Left ventricle myocardium inferior (tissue), 1 donor: ENCODE measurements at regions not wholly inside any gene's neighbourhood (a gene's known extent, or its start where the extent isn't known, plus 50 kb on each side); places are given as distances from the start of the nearest gene placed in this dataset.

Experiments
- DNase-seq: peaks from one replicate; pipeline ENCODE4 v3.0.0-alpha.2; 2020
- H3K27ac ChIP-seq: fragments of 200-600 bp; replicated peaks from 2 replicates; pipeline ENCODE4 v1.8.0; 2021
- H3K27me3 ChIP-seq: fragments of 200-600 bp; 2 replicates; pipeline ENCODE4 v1.8.0; 2021; ENCODE audit warnings: low read depth
- H3K36me3 ChIP-seq: fragments of 200-600 bp; 2 replicates; pipeline ENCODE4 v1.8.0; 2021
- H3K4me1 ChIP-seq: fragments of 200-600 bp; 2 replicates; pipeline ENCODE4 v1.8.0; 2021
- H3K4me3 ChIP-seq: fragments of 200-600 bp; 2 replicates; pipeline ENCODE4 v1.8.0; 2021; ENCODE audit warnings: mild to moderate bottlenecking, moderate library complexity
- H3K9me3 ChIP-seq: fragments of 200-600 bp; replicated peaks from 2 replicates; pipeline ENCODE4 v1.8.0; 2021
- intact Hi-C: fragments of 100-400 bp; cut with micrococcal nuclease; formaldehyde crosslinking; loops from one replicate; pipeline ENCODE4 v1.11.0; 2022
- TF ChIP-seq, protein P1 (sequence below): fragments of 200-600 bp; IDR thresholded peaks from 2 replicates; pipeline ENCODE4 v1.8.0; 2021; ENCODE audit warnings: antibody characterized with exemption, mild to moderate bottlenecking, borderline replicate concordance
- donor health status: DM: no; HTN: yes; CAD: no; lungs with severe emphysema.

- Histone ChIP-seq H3K27ac (no peak overlapping the region), H3K4me3 (no peak overlapping the region), H3K9me3 (peaks cover 33% of the 10 kb centered on the region), H3K27me3 (no peaks in the 10 kb centered on the region), H3K4me1 (no peaks in the 10 kb centered on the region), H3K36me3 (no peaks in the 10 kb centered on the region)
- TF ChIP-seq, protein P1, sequence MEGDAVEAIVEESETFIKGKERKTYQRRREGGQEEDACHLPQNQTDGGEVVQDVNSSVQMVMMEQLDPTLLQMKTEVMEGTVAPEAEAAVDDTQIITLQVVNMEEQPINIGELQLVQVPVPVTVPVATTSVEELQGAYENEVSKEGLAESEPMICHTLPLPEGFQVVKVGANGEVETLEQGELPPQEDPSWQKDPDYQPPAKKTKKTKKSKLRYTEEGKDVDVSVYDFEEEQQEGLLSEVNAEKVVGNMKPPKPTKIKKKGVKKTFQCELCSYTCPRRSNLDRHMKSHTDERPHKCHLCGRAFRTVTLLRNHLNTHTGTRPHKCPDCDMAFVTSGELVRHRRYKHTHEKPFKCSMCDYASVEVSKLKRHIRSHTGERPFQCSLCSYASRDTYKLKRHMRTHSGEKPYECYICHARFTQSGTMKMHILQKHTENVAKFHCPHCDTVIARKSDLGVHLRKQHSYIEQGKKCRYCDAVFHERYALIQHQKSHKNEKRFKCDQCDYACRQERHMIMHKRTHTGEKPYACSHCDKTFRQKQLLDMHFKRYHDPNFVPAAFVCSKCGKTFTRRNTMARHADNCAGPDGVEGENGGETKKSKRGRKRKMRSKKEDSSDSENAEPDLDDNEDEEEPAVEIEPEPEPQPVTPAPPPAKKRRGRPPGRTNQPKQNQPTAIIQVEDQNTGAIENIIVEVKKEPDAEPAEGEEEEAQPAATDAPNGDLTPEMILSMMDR = no peak
- intact Hi-C loops = no loop called here
- no peak for DNase-seq
Measured at GRCh38 chr7:106348231-106348630, 63.4 kb upstream of the NAMPT start.

DNA sequence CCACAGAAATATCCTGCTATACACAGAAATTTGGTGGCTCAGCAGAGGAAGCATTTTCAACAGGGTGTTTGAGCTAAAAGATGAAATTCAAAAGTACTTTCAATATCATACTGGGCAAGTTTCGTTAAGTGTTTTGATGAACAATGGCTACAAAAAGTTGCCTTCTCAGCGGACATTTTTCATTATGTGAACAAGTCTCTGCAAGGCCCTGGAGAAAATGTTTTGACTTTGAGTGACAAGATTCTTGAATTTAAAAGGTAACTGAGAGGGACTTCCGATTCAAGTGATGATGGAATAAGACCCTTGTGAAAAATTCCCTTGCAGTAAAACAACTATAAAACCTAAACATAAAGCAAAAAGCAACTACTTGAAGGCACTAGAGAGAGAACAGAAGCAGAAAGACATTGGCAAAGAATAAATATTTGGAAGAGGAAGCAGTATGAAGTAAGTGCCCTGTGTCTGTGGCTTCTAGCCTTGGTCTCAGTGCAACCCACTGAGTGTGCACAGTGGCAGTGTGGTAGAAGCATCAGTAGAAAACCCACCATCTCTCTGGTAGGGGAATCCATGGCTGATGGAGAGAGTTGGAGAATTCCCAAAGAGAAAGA, 62.5 kb upstream of the NAMPT start:
- H3K27ac ChIP-seq = no peak overlapping the region
- no peaks in the 10 kb centered on the region for H3K4me1 ChIP-seq
- intact Hi-C loops = no loop called here
- peaks cover 42% of the 10 kb centered on the region for H3K9me3 ChIP-seq
- no peaks in the 10 kb centered on the region for H3K36me3 ChIP-seq
- TF ChIP-seq, protein P1 = no peak
- DNase-seq = no peak
- no peaks in the 10 kb centered on the region for H3K27me3 ChIP-seq
- H3K4me3 ChIP-seq = no peak overlapping the region

DNA sequence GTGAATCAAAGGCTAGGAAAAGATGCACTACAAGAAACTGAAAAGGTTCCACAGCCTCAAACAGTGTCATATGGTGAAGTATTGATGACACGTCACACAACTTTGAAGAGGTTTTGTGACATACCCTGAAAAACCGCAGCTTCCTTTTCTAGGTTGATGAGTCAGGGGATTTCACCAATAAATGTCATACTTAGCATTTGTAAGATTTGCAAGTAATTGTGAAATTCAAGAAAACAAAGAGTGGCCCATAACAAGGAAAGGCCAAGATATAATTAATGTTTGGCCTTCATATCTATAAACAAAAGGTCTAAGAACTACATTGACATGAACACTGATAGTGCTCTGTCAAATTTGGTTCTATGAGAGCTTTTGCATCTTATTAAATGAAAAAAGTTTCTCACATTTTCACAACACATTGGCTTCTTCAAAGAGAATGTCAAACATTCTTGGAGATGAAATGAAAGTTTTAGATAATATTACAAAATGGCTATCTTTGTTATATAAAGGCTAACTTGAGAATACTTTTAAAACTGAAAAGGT, 62.0 kb upstream of the NAMPT start:
- Histone ChIP-seq H3K9me3 (peaks cover 48% of the 10 kb centered on the region), H3K27me3 (no peaks in the 10 kb centered on the region), H3K4me3 (no peak overlapping the region), H3K4me1 (no peaks in the 10 kb centered on the region), H3K36me3 (no peaks in the 10 kb centered on the region), H3K27ac (no peak overlapping the region)
- intact Hi-C loops = no loop called here
- TF ChIP-seq, protein P1 = no peak
- no peak for DNase-seq

DNA sequence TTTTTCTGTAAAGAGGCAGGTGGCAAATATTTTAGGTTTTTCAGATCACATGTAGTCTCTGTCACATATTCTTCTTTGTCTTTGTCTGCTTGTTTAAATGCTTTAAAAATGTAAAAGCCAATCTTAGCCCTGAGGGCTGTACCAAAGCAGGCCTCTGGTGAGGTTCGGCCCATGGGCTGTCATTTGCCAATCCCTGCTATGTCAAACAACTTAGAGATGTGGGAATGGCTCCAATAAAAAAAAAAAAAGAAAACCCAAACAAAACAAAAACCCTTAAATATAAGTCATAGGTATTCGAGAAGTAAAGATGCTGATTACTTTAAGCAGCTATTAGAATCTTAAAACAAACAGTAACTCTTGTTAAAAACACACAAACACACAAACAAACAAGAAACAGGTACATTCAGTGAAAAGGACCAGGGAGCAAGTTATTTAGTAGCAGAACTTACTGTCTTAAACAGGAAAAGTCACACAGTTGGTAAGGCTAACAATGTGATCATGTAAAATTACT, 61.4 kb upstream of the NAMPT start:
- no peaks in the 10 kb centered on the region for H3K27me3 ChIP-seq
- H3K4me3 ChIP-seq = no peak overlapping the region
- TF ChIP-seq, protein P1 = no peak
- no peaks in the 10 kb centered on the region for H3K36me3 ChIP-seq
- no peak overlapping the region for H3K27ac ChIP-seq
- no peak for DNase-seq
- intact Hi-C loops = no loop called here
- H3K4me1 ChIP-seq = no peaks in the 10 kb centered on the region
- peaks cover 53% of the 10 kb centered on the region for H3K9me3 ChIP-seq

DNA sequence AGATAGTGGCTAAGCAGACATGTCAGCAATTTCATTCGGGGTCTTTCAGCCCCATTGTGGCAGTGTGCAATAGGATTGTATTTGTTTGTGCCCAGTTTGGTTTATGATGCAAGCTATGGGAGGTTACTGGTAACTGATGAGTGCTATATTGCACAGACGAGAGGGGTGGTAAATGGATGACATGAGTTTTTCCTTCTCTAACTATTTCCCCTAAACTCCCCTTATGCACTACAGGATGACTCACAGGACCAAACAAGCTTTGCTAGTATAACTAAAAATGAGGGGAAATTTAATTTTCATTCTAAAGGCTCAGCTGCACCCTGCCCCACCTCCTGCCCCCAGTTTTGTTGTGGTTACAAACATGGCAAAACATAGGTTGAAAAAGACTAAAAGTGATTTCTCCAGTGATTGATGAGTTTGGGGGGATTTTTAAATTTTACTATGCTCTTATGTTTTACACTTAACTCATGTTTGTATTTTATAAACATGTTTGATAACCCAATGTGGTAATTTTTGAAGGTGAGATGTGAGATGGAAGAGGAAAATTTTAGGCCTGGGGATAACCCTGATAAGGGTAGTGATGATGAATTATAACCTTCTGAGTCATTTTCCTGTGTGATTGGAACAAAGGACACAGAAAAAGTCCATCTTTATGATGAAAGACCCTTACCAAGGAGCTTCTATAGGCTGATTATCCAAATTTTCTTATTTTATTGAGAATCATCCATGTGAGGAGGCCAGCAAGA, 60.8 kb upstream of the NAMPT start:
- Histone ChIP-seq H3K36me3 (no peaks in the 10 kb centered on the region), H3K9me3 (peaks cover 60% of the 10 kb centered on the region), H3K27ac (no peak overlapping the region), H3K4me1 (no peaks in the 10 kb centered on the region), H3K4me3 (no peak overlapping the region), H3K27me3 (no peaks in the 10 kb centered on the region)
- intact Hi-C loops = no loop called here
- DNase-seq = no peak
- TF ChIP-seq, protein P1 = no peak
